Astrocyte (in vitro differentiated cells and primary cell): ENCODE measurements at regions not wholly inside any gene's neighbourhood (a gene's known extent, or its start where the extent isn't known, plus 50 kb on each side); places are given as distances from the start of the nearest gene placed in this dataset.

ENCODE experiments used
- DNase-seq: peaks from one replicate; pipeline ENCODE4 v3.0.0-alpha.2; 2010; ENCODE audit warnings: low read depth
- FAIRE-seq: peaks from 2 replicates; lab custom pipeline; 2011; peaks lifted over from hg19 to GRCh38; lab: Jason Lieb, UNC
- H2AFZ ChIP-seq: 2 replicates; pipeline ENCODE4 v1.6.0; 2012; ENCODE audit warnings: low read depth, low read length, inconsistent platforms
- H3K27ac ChIP-seq: 2 replicates; pipeline ENCODE4 v1.5.1; 2011; ENCODE audit warnings: low read depth, low read length, inconsistent platforms
- H3K27me3 ChIP-seq: 2 replicates; pipeline ENCODE4 v1.6.0; 2011; ENCODE audit warnings: low read length, inconsistent platforms; ENCODE audit not compliant: insufficient read depth
- H3K36me3 ChIP-seq: 2 replicates; pipeline ENCODE4 v1.5.1; 2011; ENCODE audit warnings: low read length, inconsistent platforms; ENCODE audit not compliant: insufficient read depth
- H3K4me1 ChIP-seq: 2 replicates; pipeline ENCODE4 v1.5.1; 2011; ENCODE audit warnings: low read length, inconsistent platforms; ENCODE audit not compliant: insufficient read depth
- H3K4me2 ChIP-seq: 2 replicates; pipeline ENCODE4 v1.6.0; 2012; ENCODE audit warnings: low read length, inconsistent platforms
- H3K4me3 ChIP-seq: 2 replicates; pipeline ENCODE4 v1.5.1; 2011; ENCODE audit warnings: low read depth, mild to moderate bottlenecking, low read length, inconsistent platforms; ENCODE audit not compliant: insufficient read depth
- H3K79me2 ChIP-seq: 2 replicates; pipeline ENCODE4 v1.6.0; 2012; ENCODE audit warnings: mild to moderate bottlenecking, low read length, inconsistent platforms; ENCODE audit not compliant: insufficient read depth
- H3K9ac ChIP-seq: 2 replicates; pipeline ENCODE4 v1.6.0; 2012; ENCODE audit warnings: mild to moderate bottlenecking, low read length, inconsistent platforms
- H3K9me3 ChIP-seq: 2 replicates; pipeline ENCODE4 v1.5.1; 2012; ENCODE audit warnings: low read depth, mild to moderate bottlenecking, low read length, inconsistent platforms; ENCODE audit not compliant: insufficient read depth
- H4K20me1 ChIP-seq: 2 replicates; pipeline ENCODE4 v1.6.0; 2012; ENCODE audit warnings: low read length, inconsistent platforms; ENCODE audit not compliant: insufficient read depth
- H3K27ac Mint-ChIP-seq: one replicate; pipeline ENCODE4 v1.8.0; 2021; ENCODE audit warnings: mild to moderate bottlenecking, mixed read lengths; ENCODE audit not compliant: unreplicated experiment
- H3K27me3 Mint-ChIP-seq: one replicate; pipeline ENCODE4 v1.8.0; 2021; ENCODE audit warnings: low read depth, mixed read lengths; ENCODE audit not compliant: unreplicated experiment
- H3K36me3 Mint-ChIP-seq: one replicate; pipeline ENCODE4 v1.8.0; 2021; ENCODE audit warnings: low read depth, mixed read lengths; ENCODE audit not compliant: unreplicated experiment
- H3K4me1 Mint-ChIP-seq: one replicate; pipeline ENCODE4 v1.8.0; 2021; ENCODE audit warnings: low read depth, mixed read lengths; ENCODE audit not compliant: unreplicated experiment
- H3K4me3 Mint-ChIP-seq: one replicate; pipeline ENCODE4 v1.8.0; 2021; ENCODE audit warnings: mild to moderate bottlenecking, moderate library complexity, mixed read lengths; ENCODE audit not compliant: unreplicated experiment
- H3K9me3 Mint-ChIP-seq: one replicate; pipeline ENCODE4 v1.8.0; 2021; ENCODE audit warnings: mild to moderate bottlenecking, mixed read lengths; ENCODE audit not compliant: unreplicated experiment
- CTCF ChIP-seq: IDR thresholded peaks from 2 replicates; pipeline ENCODE4 v1.5.1; 2011; ENCODE audit warnings: low read depth, mild to moderate bottlenecking, inconsistent platforms, low read length, moderate library complexity; ENCODE audit not compliant: insufficient read depth
- EZH2 ChIP-seq: IDR thresholded peaks from 2 replicates; pipeline ENCODE4 v1.6.1; 2012; ENCODE audit warnings: mild to moderate bottlenecking, low read length, inconsistent platforms; ENCODE audit not compliant: insufficient read depth

DNA sequence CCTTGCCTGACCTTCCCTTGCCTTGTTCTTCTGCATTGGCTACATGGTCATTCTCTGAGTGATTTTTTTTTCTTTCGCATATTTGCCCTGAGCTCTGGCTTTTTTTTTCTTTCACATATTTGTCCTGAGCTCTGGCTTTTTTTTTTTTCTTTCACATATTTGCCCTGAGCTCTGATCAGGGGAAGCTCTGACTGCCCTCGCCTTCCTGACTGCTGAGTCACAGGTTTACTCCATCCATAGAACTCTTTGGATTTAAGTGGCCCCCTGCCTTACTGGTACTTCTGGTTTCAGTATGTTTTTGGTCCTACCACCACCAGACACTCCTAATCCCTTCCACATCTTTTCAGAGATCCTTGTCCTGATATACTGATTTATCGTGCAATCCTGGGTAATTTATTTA is 201.1 kb downstream of the OGFRL1 start:
- Histone ChIP-seq H3K9ac (peak overlapping the region; percentile 11), H3K79me2 (no peaks in the 10 kb centered on the region), H3K4me1 (peaks cover 16% of the 10 kb centered on the region), H4K20me1 (no peaks in the 10 kb centered on the region), H3K36me3 (no peaks in the 10 kb centered on the region), H3K27ac (peak overlapping the region; percentile 45), H2AFZ (no peak overlapping the region), H3K27me3 (no peaks in the 10 kb centered on the region), H3K9me3 (no peaks in the 10 kb centered on the region), H3K4me2 (peak overlapping the region; percentile 50), H3K4me3 (no peak overlapping the region)
- DNase-seq (peak; percentile 90), FAIRE-seq (peak; percentile 98)
- peak overlapping the region; percentile 41 for H3K4me3 Mint-ChIP-seq
- H3K4me1 Mint-ChIP-seq = peaks cover 37% of the 10 kb centered on the region
- H3K27ac Mint-ChIP-seq = peak overlapping the region; percentile 97
- H3K9me3 Mint-ChIP-seq = no peaks in the 10 kb centered on the region
- H3K36me3 Mint-ChIP-seq = no peaks in the 10 kb centered on the region
- no peaks in the 10 kb centered on the region for H3K27me3 Mint-ChIP-seq
- TF ChIP-seq CTCF (no peak), EZH2 (no peak)

GRCh38 chr6:71490876-71491275 is 202.3 kb downstream of the OGFRL1 start:
- H3K4me1 Mint-ChIP-seq = peaks cover 37% of the 10 kb centered on the region
- TF ChIP-seq CTCF = no peak
- no peak for TF ChIP-seq EZH2
- Histone ChIP-seq H3K36me3 (no peaks in the 10 kb centered on the region), H3K27me3 (no peaks in the 10 kb centered on the region), H3K9ac (no peak overlapping the region), H2AFZ (no peak overlapping the region), H4K20me1 (no peaks in the 10 kb centered on the region), H3K9me3 (no peaks in the 10 kb centered on the region), H3K4me1 (peaks cover 18% of the 10 kb centered on the region), H3K27ac (no peak overlapping the region), H3K4me2 (no peak overlapping the region), H3K4me3 (no peak overlapping the region), H3K79me2 (no peaks in the 10 kb centered on the region)
- DNase-seq (no peak), FAIRE-seq (no peak)
- no peaks in the 10 kb centered on the region for H3K36me3 Mint-ChIP-seq
- no peaks in the 10 kb centered on the region for H3K27me3 Mint-ChIP-seq
- H3K27ac Mint-ChIP-seq = peak overlapping the region; percentile 54
- no peak overlapping the region for H3K4me3 Mint-ChIP-seq
- H3K9me3 Mint-ChIP-seq = no peaks in the 10 kb centered on the region

DNA sequence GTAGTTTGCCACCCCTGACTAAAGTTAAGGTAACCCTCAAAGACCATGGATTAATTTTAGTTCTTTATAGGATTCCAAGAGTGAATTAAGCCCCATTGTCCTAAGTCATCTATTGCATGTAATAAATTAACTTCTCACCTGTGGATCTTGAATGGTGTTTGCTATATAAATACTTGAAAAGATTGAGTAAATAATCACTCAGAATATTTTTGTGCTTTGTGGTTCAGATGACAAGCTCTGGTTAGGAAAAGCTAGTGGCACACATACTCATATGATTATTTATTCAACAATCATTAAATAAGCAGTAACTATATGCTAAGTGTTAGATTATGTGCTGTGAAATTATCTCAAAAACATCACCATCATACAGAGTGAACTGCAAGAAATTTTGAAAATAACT is 203.2 kb downstream of the OGFRL1 start:
- H3K36me3 ChIP-seq = no peaks in the 10 kb centered on the region
- no peaks in the 10 kb centered on the region for H3K9me3 Mint-ChIP-seq
- FAIRE-seq (no peak), DNase-seq (no peak)
- peaks cover 22% of the 10 kb centered on the region for H3K4me1 ChIP-seq
- H3K27ac ChIP-seq = no peak overlapping the region
- no peak overlapping the region for H3K4me3 Mint-ChIP-seq
- H3K79me2 ChIP-seq = no peaks in the 10 kb centered on the region
- no peak overlapping the region for H3K4me2 ChIP-seq
- H4K20me1 ChIP-seq = no peaks in the 10 kb centered on the region
- no peaks in the 10 kb centered on the region for H3K36me3 Mint-ChIP-seq
- no peaks in the 10 kb centered on the region for H3K27me3 Mint-ChIP-seq
- TF ChIP-seq CTCF (no peak), EZH2 (no peak)
- peaks cover 39% of the 10 kb centered on the region for H3K4me1 Mint-ChIP-seq
- no peak overlapping the region for H3K9ac ChIP-seq
- H2AFZ ChIP-seq = no peak overlapping the region
- H3K27ac Mint-ChIP-seq = no peak overlapping the region
- H3K9me3 ChIP-seq = no peaks in the 10 kb centered on the region
- H3K27me3 ChIP-seq = no peaks in the 10 kb centered on the region
- H3K4me3 ChIP-seq = no peak overlapping the region
